Mesendoderm (in vitro differentiated cells): ENCODE measurements at regions not wholly inside any gene's neighbourhood (a gene's known extent, or its start where the extent isn't known, plus 50 kb on each side); places are given as distances from the start of the nearest gene placed in this dataset.

Source experiments
- DNase-seq: peaks from one replicate; pipeline ENCODE4 v3.0.0; 2013
- H2AK5ac ChIP-seq: 2 replicates; pipeline ENCODE4 v1.6.1; 2013; ENCODE audit warnings: low read length, inconsistent platforms
- H2BK120ac ChIP-seq: 2 replicates; pipeline ENCODE4 v1.6.1; 2013; ENCODE audit warnings: low read depth, mild to moderate bottlenecking, low read length, moderate library complexity, mixed read lengths
- H2BK15ac ChIP-seq: replicated peaks from 2 replicates; pipeline ENCODE4 v1.6.1; 2013; ENCODE audit warnings: low read depth, mild to moderate bottlenecking, moderate library complexity
- H2BK5ac ChIP-seq: 2 replicates; pipeline ENCODE4 v1.6.1; 2013; ENCODE audit warnings: low read length, inconsistent platforms
- H3K18ac ChIP-seq: 2 replicates; pipeline ENCODE4 v1.6.1; 2013; ENCODE audit warnings: mild to moderate bottlenecking, low read length, mixed read lengths
- H3K23ac ChIP-seq: one replicate; pipeline ENCODE4 v1.6.1; 2013; ENCODE audit warnings: low read length
- H3K27ac ChIP-seq: 2 replicates; pipeline ENCODE4 v1.5.1; 2013; ENCODE audit warnings: low read depth, mild to moderate bottlenecking, inconsistent platforms, low read length, moderate library complexity
- H3K27me3 ChIP-seq: 2 replicates; pipeline ENCODE4 v1.6.1; 2013; ENCODE audit warnings: low read length, control low read depth, mild to moderate bottlenecking, inconsistent platforms; ENCODE audit not compliant: insufficient read depth, poor library complexity
- H3K36me3 ChIP-seq: 2 replicates; pipeline ENCODE4 v1.6.1; 2013; ENCODE audit warnings: low read length, inconsistent platforms; ENCODE audit not compliant: control insufficient read depth, insufficient read depth
- H3K4ac ChIP-seq: one replicate; pipeline ENCODE4 v1.6.1; 2013; ENCODE audit warnings: low read depth, mild to moderate bottlenecking, low read length, moderate library complexity
- H3K4me1 ChIP-seq: 2 replicates; pipeline ENCODE4 v1.6.1; 2013; ENCODE audit warnings: low read depth, low read length, inconsistent platforms; ENCODE audit not compliant: control insufficient read depth
- H3K4me2 ChIP-seq: 2 replicates; pipeline ENCODE4 v1.6.1; 2013; ENCODE audit warnings: low read length
- H3K4me3 ChIP-seq: 2 replicates; pipeline ENCODE4 v1.5.1; 2013; ENCODE audit warnings: mild to moderate bottlenecking, low read length
- H3K56ac ChIP-seq: one replicate; pipeline ENCODE4 v1.6.1; 2013; ENCODE audit warnings: low read length
- H3K79me1 ChIP-seq: 2 replicates; pipeline ENCODE4 v1.6.1; 2013; ENCODE audit warnings: low read length, inconsistent platforms
- H3K79me2 ChIP-seq: 2 replicates; pipeline ENCODE4 v1.6.1; 2013; ENCODE audit warnings: mild to moderate bottlenecking, low read length; ENCODE audit not compliant: control insufficient read depth, insufficient read depth
- H3K9ac ChIP-seq: 2 replicates; pipeline ENCODE4 v1.6.1; 2013; ENCODE audit warnings: low read length, inconsistent platforms
- H4K5ac ChIP-seq: one replicate; pipeline ENCODE4 v1.6.1; 2013; ENCODE audit warnings: low read length
- H4K8ac ChIP-seq: one replicate; pipeline ENCODE4 v1.6.1; 2013; ENCODE audit warnings: low read depth, mild to moderate bottlenecking, control low read depth, low read length, moderate library complexity
- WGBS: extraction: QIAGEN DNeasy Blood & Tissue Kit; methylation state at CpG from one replicate; pipeline ENCODE4 v1.1.7; 2013; ENCODE audit warnings: low lambda C conversion rate, missing lambda C conversion rate; ENCODE audit not compliant: insufficient coverage; ENCODE audit errors: extremely low coverage; 5-methylcytosine and 5-hydroxymethylcytosine counted together

DNA sequence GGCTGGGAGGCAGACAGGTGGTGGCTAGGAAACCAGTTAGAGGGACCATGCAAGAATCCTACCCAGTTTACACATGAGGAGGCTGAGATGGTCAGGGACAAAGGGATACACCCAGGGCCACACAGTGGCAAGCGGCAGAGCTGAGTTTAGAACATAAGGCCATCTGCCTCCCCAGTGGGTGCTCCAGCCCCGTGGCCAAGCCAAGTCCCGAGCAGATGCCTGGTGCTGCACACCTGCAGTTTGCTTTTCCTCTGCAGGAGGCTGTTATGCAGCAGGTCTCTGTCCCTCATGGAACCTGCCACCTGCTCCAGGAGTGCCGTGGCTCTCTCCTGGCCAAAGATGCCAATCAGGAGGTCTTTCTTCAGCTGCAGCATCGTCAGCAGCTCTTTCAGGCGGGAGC is 70.8 kb downstream of the SYNE3 start:
- H3K27me3 ChIP-seq = no peaks in the 10 kb centered on the region
- no peaks in the 10 kb centered on the region for H3K79me1 ChIP-seq
- H3K9ac ChIP-seq = no peak overlapping the region
- no peak overlapping the region for H3K23ac ChIP-seq
- H3K27ac ChIP-seq = no peak overlapping the region
- H3K4me3 ChIP-seq = no peak overlapping the region
- no peaks in the 10 kb centered on the region for H3K36me3 ChIP-seq
- no CpG with 5 or more reads among the region's 6 CpGs for WGBS
- no peak overlapping the region for H3K56ac ChIP-seq
- no peaks in the 10 kb centered on the region for H3K79me2 ChIP-seq
- H2BK5ac ChIP-seq = no peak overlapping the region
- H3K4ac ChIP-seq = no peak overlapping the region
- no peak overlapping the region for H4K8ac ChIP-seq
- H2AK5ac ChIP-seq = no peak overlapping the region
- H2BK120ac ChIP-seq = no peak overlapping the region
- H3K18ac ChIP-seq = no peak overlapping the region
- no peak overlapping the region for H3K4me2 ChIP-seq
- H2BK15ac ChIP-seq = no peak overlapping the region
- H4K5ac ChIP-seq = no peak overlapping the region
- no peak for DNase-seq
- H3K4me1 ChIP-seq = no peaks in the 10 kb centered on the region

DNA sequence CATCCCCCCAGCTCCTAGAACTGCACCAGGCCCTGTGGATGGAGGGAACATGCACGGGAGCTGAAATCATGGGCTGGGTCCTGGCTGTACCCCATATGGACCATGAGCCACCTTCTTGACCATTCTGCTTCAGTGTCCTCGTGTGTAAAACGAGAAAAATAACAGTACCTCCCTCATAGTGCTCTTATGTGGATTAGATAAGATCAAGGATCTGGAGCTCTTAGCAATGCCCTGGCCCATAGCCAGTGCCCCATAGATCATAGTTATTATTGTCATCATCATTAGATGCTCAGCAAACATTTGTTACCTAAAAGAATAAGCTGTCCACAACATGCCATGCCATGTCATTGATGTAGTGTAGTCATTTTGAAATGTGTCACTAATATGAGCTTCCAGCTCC is 71.3 kb downstream of the SYNE3 start:
- Histone ChIP-seq H3K36me3 (no peaks in the 10 kb centered on the region), H2BK15ac (no peak overlapping the region), H2AK5ac (no peak overlapping the region), H3K56ac (no peak overlapping the region), H3K79me2 (no peaks in the 10 kb centered on the region), H2BK5ac (no peak overlapping the region), H3K4me1 (no peaks in the 10 kb centered on the region), H3K4me3 (no peak overlapping the region), H3K4me2 (no peak overlapping the region), H3K23ac (no peak overlapping the region), H3K27ac (no peak overlapping the region), H3K27me3 (no peaks in the 10 kb centered on the region), H2BK120ac (no peak overlapping the region), H4K5ac (no peak overlapping the region), H3K9ac (no peak overlapping the region), H3K18ac (no peak overlapping the region), H3K79me1 (no peaks in the 10 kb centered on the region), H3K4ac (no peak overlapping the region), H4K8ac (no peak overlapping the region)
- no peak for DNase-seq
- WGBS = no CpG with 5 or more reads among the region's 3 CpGs

DNA sequence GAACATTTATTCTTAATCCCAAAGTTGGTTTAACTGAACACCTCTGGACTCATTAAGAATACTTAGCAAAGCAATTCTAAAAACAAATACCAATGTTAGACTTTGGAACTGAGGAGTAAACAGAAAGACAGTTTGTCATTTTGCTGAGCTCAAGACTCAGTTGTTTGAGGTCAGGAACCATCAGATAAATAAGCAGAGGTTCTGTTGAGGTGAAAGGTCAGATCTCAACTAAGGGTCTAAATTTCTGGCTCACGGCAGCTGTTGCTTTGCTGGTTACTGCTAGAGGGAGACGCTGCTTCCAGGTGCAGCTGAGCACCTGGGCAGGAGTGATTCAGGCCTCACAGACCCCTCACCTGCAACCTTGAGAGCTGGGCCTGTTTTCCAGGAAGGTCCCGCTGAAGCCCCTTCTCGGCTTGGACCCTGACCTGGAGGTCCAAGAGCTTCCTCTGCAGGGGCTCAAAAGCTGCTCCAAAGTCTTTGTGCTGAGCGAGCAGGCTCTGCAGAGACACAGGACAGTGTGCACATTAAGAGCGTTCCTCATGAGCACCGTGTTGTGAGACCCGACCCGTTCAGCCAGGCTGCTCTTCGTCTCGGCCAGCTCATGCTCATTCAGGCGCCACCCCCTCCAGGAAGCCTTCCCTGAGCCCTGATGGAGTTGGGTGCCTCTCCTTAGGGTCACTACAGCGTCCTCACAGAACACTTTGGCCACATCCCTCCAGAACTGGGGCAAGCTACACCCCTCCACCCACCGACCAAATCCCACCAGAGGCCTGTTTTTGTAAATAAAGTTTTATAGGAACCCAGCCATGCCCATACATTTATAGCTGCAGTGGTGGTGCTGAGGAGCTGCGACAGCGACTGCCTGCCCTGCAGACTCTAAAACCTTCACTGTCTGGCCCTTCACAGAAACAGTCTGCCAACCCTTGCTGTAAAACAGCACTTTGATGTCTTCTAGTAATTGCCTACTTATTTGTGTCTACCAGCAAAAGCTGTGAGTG is 72.0 kb downstream of the SYNE3 start:
- Histone ChIP-seq H2BK120ac (no peak overlapping the region), H3K4me1 (no peaks in the 10 kb centered on the region), H3K27me3 (no peaks in the 10 kb centered on the region), H2BK15ac (no peak overlapping the region), H3K27ac (no peak overlapping the region), H2AK5ac (no peak overlapping the region), H3K23ac (no peak overlapping the region), H4K5ac (no peak overlapping the region), H3K18ac (no peak overlapping the region), H3K9ac (no peak overlapping the region), H3K4ac (no peak overlapping the region), H2BK5ac (no peak overlapping the region), H4K8ac (no peak overlapping the region), H3K4me3 (no peak overlapping the region), H3K79me2 (no peaks in the 10 kb centered on the region), H3K79me1 (no peaks in the 10 kb centered on the region), H3K56ac (no peak overlapping the region), H3K4me2 (no peak overlapping the region), H3K36me3 (no peaks in the 10 kb centered on the region)
- no CpG with 5 or more reads among the region's 16 CpGs for WGBS
- no peak for DNase-seq

DNA sequence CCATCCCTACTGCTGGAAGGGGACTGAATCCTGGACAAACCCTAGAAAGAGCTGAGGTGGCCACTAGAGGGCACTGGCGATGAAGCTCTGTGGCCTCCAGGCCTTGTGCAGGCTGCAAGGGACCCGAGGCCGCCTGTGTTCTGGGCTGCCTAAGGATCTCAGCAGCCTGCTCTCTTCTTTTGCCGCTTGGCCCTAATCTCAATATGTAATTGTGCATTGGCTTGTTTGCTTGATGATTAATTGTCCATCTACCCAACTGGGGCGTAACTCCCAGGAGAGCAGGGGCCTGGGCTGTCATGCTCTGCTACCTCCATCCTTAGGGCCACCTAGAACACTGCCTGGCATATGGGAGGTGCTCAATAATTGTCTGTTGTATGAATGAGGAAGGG is 73.8 kb downstream of the SYNE3 start:
- H3K27ac ChIP-seq = no peak overlapping the region
- no peak overlapping the region for H3K23ac ChIP-seq
- no peak overlapping the region for H4K8ac ChIP-seq
- no peak overlapping the region for H3K4me2 ChIP-seq
- H3K79me1 ChIP-seq = no peaks in the 10 kb centered on the region
- no peak overlapping the region for H3K4me3 ChIP-seq
- H3K79me2 ChIP-seq = no peaks in the 10 kb centered on the region
- no peak overlapping the region for H3K18ac ChIP-seq
- H3K9ac ChIP-seq = no peak overlapping the region
- H2AK5ac ChIP-seq = no peak overlapping the region
- H3K56ac ChIP-seq = no peak overlapping the region
- H2BK120ac ChIP-seq = no peak overlapping the region
- H3K4me1 ChIP-seq = no peaks in the 10 kb centered on the region
- no peak overlapping the region for H2BK5ac ChIP-seq
- no peaks in the 10 kb centered on the region for H3K36me3 ChIP-seq
- WGBS = no CpG with 5 or more reads among the region's 5 CpGs
- no peak overlapping the region for H2BK15ac ChIP-seq
- H3K27me3 ChIP-seq = no peaks in the 10 kb centered on the region
- no peak overlapping the region for H3K4ac ChIP-seq
- DNase-seq = peak; percentile 82
- no peak overlapping the region for H4K5ac ChIP-seq

DNA sequence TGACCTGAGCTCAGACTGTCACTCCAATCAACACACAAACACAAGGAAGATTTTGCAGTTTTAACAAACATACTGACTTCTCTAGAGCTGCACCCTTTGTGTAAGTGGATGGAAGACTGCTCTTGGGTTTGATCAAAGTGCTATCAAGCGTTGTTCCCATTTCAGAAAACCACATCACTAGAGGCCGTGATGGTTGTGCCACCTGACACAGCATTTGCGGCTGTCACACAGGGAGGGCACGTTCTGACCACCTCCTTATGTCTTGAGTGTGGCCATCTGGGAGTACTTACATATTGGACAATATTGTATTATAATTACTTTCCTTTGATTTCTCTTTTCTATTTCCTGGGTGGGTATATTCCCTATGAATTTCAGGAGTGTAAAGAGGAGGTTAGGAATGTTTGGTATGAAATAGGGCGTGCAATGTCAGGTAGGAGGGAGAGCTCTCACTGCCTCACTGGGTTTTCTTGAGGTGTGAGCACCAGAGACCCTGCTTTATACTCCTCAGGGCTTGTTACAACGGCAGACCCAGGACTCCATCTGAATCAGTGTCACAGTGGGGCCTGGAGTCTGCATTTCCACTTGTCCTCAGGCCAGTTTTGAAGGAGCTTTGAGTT is 74.3 kb downstream of the SYNE3 start:
- Histone ChIP-seq H2AK5ac (no peak overlapping the region), H3K36me3 (no peaks in the 10 kb centered on the region), H3K23ac (no peak overlapping the region), H3K56ac (no peak overlapping the region), H3K4me1 (no peaks in the 10 kb centered on the region), H3K4ac (no peak overlapping the region), H2BK15ac (no peak overlapping the region), H3K79me2 (no peaks in the 10 kb centered on the region), H3K18ac (no peak overlapping the region), H3K79me1 (no peaks in the 10 kb centered on the region), H4K5ac (no peak overlapping the region), H2BK120ac (no peak overlapping the region), H3K4me3 (no peak overlapping the region), H3K27ac (no peak overlapping the region), H2BK5ac (no peak overlapping the region), H4K8ac (no peak overlapping the region), H3K4me2 (no peak overlapping the region), H3K9ac (no peak overlapping the region), H3K27me3 (no peaks in the 10 kb centered on the region)
- no CpG with 5 or more reads among the region's 6 CpGs for WGBS
- no peak for DNase-seq
